CD4-positive, alpha-beta T cell (primary cell): ENCODE measurements at regions not wholly inside any gene's neighbourhood (a gene's known extent, or its start where the extent isn't known, plus 50 kb on each side); places are given as distances from the start of the nearest gene placed in this dataset.

Source experiments
- ATAC-seq: fragments of 200-7000 bp; cut with Tn5 transposase; one replicate; pipeline ENCODE4 v1.10.0; 2022; ENCODE audit warnings: mild to moderate bottlenecking; ENCODE audit not compliant: poor library complexity
- CTCF ChIA-PET: fragments of 350-600 bp; sonication (Branson Sonifier 250); formaldehyde crosslinking; loops from one replicate; lab custom pipeline; 2021; ENCODE audit warnings: antibody characterized with exemption, inconsistent platforms; lab: Charles Lee
- POLR2A ChIA-PET: fragments of 350-600 bp; sonication (Branson Sonifier 250); formaldehyde crosslinking; loops from one replicate; lab custom pipeline; 2021; ENCODE audit warnings: antibody characterized with exemption, inconsistent platforms; lab: Charles Lee
- DNase-seq, 14 experiments: peaks; one replicate each; pipeline ENCODE4 v3.0.0-alpha.2; 2013 to 2020; ENCODE audit warnings: mixed read lengths in 2 of 14
- H3K27ac ChIP-seq, 2 donors: one replicate each; pipeline versions ENCODE4 v1.5.1 to v1.7.0; 2013; ENCODE audit warnings: low read length in 2 of 2, low read depth in 1 of 2, mild to moderate bottlenecking in 1 of 2
- H3K27me3 ChIP-seq, 2 experiments: 1 replicate in 1 of 2; 2 replicates in 1 of 2; pipeline versions ENCODE4 v1.6.1 to v1.7.0; 2013; ENCODE audit warnings: low read length in 2 of 2, control low read depth in 1 of 2, mild to moderate bottlenecking in 1 of 2, moderate library complexity in 1 of 2; ENCODE audit not compliant: insufficient read depth in 2 of 2, control insufficient read depth in 1 of 2
- H3K36me3 ChIP-seq: one replicate; pipeline ENCODE4 v1.6.1; 2013; ENCODE audit warnings: low read length, control low read depth; ENCODE audit not compliant: insufficient read depth
- H3K4me1 ChIP-seq: one replicate; pipeline ENCODE4 v1.6.1; 2013; ENCODE audit warnings: low read length, control low read depth; ENCODE audit not compliant: insufficient read depth
- H3K4me3 ChIP-seq: one replicate; pipeline ENCODE4 v1.5.1; 2013; ENCODE audit warnings: mild to moderate bottlenecking, low read length, moderate library complexity
- H3K9me3 ChIP-seq, 2 experiments: 1 replicate in 1 of 2; 2 replicates in 1 of 2; pipeline versions ENCODE4 v1.6.1 to v1.7.0; 2013; ENCODE audit warnings: low read length in 2 of 2, mild to moderate bottlenecking in 2 of 2, control low read depth in 1 of 2, moderate library complexity in 1 of 2; ENCODE audit not compliant: control insufficient read depth in 1 of 2, insufficient read depth in 1 of 2
- H3K27ac Mint-ChIP-seq: one replicate; pipeline ENCODE4 v1.8.0; 2020; ENCODE audit warnings: mixed read lengths
- H3K27me3 Mint-ChIP-seq: one replicate; pipeline ENCODE4 v1.8.0; 2021; ENCODE audit warnings: mixed read lengths
- H3K36me3 Mint-ChIP-seq: one replicate; pipeline ENCODE4 v1.8.0; 2021; ENCODE audit warnings: low read depth, mixed read lengths
- H3K4me1 Mint-ChIP-seq: one replicate; pipeline ENCODE4 v1.8.0; 2021; ENCODE audit warnings: low read depth, mixed read lengths
- H3K4me3 Mint-ChIP-seq: one replicate; pipeline ENCODE4 v1.8.0; 2020; ENCODE audit warnings: mild to moderate bottlenecking, mixed read lengths
- H3K9me3 Mint-ChIP-seq: one replicate; pipeline ENCODE4 v1.8.0; 2020; ENCODE audit warnings: mixed read lengths
- intact Hi-C, 2 experiments: fragments of 100-400 bp; cut with DNase I in 1 of 2; cut with micrococcal nuclease in 1 of 2; formaldehyde crosslinking; loops; one replicate each; pipeline versions ENCODE4 v1.15.1 to v1.9.0; 2023 to 2025; cut with DNase I, micrococcal nuclease
- TF ChIP-seq, protein P1 (sequence below): fragments of 200-600 bp; IDR thresholded peaks from one replicate; pipeline ENCODE4 v1.8.0; 2022; ENCODE audit warnings: antibody characterized with exemption, mild to moderate bottlenecking

DNA sequence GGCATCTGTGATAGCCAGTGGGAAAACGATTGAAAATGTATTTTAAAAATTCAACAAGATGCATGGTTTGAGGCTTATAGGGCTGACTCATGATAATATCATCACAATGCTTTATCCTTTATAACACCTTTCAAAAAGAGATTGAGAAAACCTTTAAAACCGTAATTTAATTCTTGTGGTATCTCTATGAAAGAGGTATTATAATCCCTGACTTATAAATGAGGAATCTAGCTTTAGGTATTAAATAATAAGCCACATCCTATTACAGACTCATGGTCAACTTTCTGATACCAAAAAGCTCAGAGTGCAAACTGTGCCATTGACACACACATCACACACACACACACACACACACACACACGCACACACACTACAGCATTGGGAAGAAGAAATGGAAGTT, 134.6 kb upstream of the RAB12 start:
- Histone ChIP-seq H3K36me3 (no peaks in the 10 kb centered on the region), H3K4me3 (no peak overlapping the region), H3K4me1 (no peaks in the 10 kb centered on the region), H3K27me3 (peaks cover 0 to 3% of the 10 kb centered on the region in 2 experiments), H3K9me3 (peaks cover 0 to 6% of the 10 kb centered on the region in 2 experiments), H3K27ac (no peak overlapping the region)
- TF ChIP-seq, protein P1, sequence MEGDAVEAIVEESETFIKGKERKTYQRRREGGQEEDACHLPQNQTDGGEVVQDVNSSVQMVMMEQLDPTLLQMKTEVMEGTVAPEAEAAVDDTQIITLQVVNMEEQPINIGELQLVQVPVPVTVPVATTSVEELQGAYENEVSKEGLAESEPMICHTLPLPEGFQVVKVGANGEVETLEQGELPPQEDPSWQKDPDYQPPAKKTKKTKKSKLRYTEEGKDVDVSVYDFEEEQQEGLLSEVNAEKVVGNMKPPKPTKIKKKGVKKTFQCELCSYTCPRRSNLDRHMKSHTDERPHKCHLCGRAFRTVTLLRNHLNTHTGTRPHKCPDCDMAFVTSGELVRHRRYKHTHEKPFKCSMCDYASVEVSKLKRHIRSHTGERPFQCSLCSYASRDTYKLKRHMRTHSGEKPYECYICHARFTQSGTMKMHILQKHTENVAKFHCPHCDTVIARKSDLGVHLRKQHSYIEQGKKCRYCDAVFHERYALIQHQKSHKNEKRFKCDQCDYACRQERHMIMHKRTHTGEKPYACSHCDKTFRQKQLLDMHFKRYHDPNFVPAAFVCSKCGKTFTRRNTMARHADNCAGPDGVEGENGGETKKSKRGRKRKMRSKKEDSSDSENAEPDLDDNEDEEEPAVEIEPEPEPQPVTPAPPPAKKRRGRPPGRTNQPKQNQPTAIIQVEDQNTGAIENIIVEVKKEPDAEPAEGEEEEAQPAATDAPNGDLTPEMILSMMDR, result no peak
- ATAC-seq, result no peak
- POLR2A ChIA-PET, result no interaction called here
- Mint-ChIP-seq H3K4me3 (no peak overlapping the region), H3K4me1 (no peaks in the 10 kb centered on the region), H3K27ac (no peak overlapping the region), H3K9me3 (no peaks in the 10 kb centered on the region), H3K36me3 (no peaks in the 10 kb centered on the region), H3K27me3 (peaks cover 16% of the 10 kb centered on the region)
- intact Hi-C loops, result loop anchor here in 1 of 2 experiments (5.0 kb wide), 1 partner anchor 518 kb away; no protein-coding TSS in a partner anchor
- no peak for DNase-seq
- CTCF ChIA-PET, result no interaction called here

DNA sequence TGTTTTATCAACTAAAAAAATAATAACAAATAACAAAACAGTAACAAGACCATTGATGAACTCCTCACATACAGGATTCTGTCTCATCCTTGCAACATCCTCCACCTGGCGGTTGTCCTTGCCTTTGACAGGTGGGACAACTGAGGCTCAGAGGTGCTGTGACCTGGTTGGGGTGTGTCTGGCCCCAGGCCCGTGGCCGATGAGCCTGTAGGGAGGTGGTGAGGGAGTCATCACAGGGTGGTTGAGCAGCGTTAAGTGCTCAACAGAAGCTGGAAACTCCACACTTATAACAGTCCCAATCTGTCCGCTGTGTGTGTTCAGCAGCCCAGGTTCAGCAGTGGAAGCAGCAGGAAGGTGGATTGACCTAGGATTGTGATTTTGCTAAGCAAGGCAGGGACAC, 131.6 kb upstream of the RAB12 start:
- Mint-ChIP-seq H3K4me1 (no peaks in the 10 kb centered on the region), H3K27ac (no peak overlapping the region), H3K9me3 (no peaks in the 10 kb centered on the region), H3K36me3 (no peaks in the 10 kb centered on the region), H3K27me3 (peaks cover 16% of the 10 kb centered on the region), H3K4me3 (no peak overlapping the region)
- DNase-seq (no peak), ATAC-seq (no peak)
- Histone ChIP-seq H3K4me3 (no peak overlapping the region), H3K4me1 (no peaks in the 10 kb centered on the region), H3K27ac (no peak overlapping the region), H3K27me3 (peaks cover 0 to 3% of the 10 kb centered on the region in 2 experiments), H3K9me3 (peaks cover 0 to 6% of the 10 kb centered on the region in 2 experiments), H3K36me3 (no peaks in the 10 kb centered on the region)
- intact Hi-C loops, result loop anchor here in 1 of 2 experiments (5.0 kb wide), 1 partner anchor 515 kb away; no protein-coding TSS in a partner anchor
- TF ChIP-seq, protein P1, result no peak
- ChIA-PET CTCF (no interaction called here), POLR2A (no interaction called here)

DNA sequence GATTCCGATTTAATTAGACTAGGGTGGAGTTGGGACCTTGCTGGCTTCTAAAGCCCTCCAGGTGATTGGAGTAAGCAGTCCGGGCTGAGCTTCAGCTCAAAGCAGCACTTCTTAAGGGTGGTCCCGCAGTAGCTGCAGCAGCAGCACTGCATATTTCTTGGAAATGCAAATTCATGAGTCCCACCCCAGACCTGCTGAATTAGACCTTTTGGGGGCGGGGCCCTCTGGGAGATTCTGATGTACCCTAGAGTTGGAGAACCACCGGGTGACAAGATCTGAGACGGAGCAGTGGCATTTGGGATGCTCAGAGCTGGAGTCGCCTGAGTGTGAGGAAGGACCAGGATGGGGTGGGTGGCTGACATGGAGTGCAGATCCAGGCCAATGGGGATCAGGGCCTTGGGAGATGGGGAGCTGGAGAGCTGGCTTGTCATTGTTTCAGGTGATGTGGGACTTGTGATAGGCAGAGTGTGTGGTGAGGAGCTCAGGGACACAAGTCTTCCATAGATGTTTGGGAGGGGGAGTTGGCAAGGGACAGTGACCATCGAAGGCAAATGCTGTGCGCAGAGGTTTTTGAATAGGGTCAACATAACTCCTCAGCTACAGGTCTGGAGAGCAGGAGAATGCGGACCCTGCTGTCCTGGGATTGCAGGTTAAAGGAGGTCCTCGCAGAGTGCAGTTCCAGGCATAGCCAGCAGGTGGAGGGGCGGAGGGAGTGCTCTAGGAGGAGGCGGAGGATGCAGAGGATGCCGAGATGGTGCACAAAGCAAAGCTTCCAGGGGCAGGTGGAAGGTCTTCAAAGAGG, 130.9 kb upstream of the RAB12 start:
- ChIA-PET CTCF (interaction anchor here (0.6 kb wide), 1 partner anchor 11 kb away, joined by 3 read pairs; no protein-coding TSS in a partner anchor), POLR2A (no interaction called here)
- H3K27ac Mint-ChIP-seq, result no peak overlapping the region
- ATAC-seq (peak; percentile 43), DNase-seq (peak; percentile 11 to 60 (median 34))
- no peak overlapping the region for H3K27ac ChIP-seq
- peaks cover 0 to 6% of the 10 kb centered on the region in 2 experiments for H3K9me3 ChIP-seq
- no peaks in the 10 kb centered on the region for H3K4me1 Mint-ChIP-seq
- no peak overlapping the region for H3K4me3 ChIP-seq
- no peaks in the 10 kb centered on the region for H3K36me3 ChIP-seq
- H3K9me3 Mint-ChIP-seq, result no peaks in the 10 kb centered on the region
- intact Hi-C loops, result loop anchor here in 1 of 2 experiments (5.0 kb wide), 1 partner anchor 514 kb away; no protein-coding TSS in a partner anchor
- H3K4me1 ChIP-seq, result no peaks in the 10 kb centered on the region
- peaks cover 16% of the 10 kb centered on the region for H3K27me3 Mint-ChIP-seq
- peaks cover 0 to 3% of the 10 kb centered on the region in 2 experiments for H3K27me3 ChIP-seq
- H3K4me3 Mint-ChIP-seq, result no peak overlapping the region
- no peaks in the 10 kb centered on the region for H3K36me3 Mint-ChIP-seq
- TF ChIP-seq, protein P1, result peak; percentile 44
